Glutamatergic neuron (in vitro differentiated cells): ENCODE measurements at regions not wholly inside any gene's neighbourhood (a gene's known extent, or its start where the extent isn't known, plus 50 kb on each side); places are given as distances from the start of the nearest gene placed in this dataset.

Source experiments
- DNase-seq: peaks from one replicate; pipeline ENCODE4 v3.0.0; 2022
- H3K27ac Mint-ChIP-seq: one replicate; pipeline ENCODE4 v1.8.0; 2020; ENCODE audit warnings: mild to moderate bottlenecking, mixed read lengths, inconsistent platforms; ENCODE audit not compliant: unreplicated experiment
- H3K27me3 Mint-ChIP-seq: one replicate; pipeline ENCODE4 v1.8.0; 2020; ENCODE audit warnings: mild to moderate bottlenecking, moderate library complexity, mixed read lengths, inconsistent platforms; ENCODE audit not compliant: unreplicated experiment
- H3K36me3 Mint-ChIP-seq: one replicate; pipeline ENCODE4 v1.8.0; 2020; ENCODE audit warnings: mild to moderate bottlenecking, mixed read lengths, inconsistent platforms; ENCODE audit not compliant: unreplicated experiment
- H3K4me1 Mint-ChIP-seq: one replicate; pipeline ENCODE4 v1.8.0; 2020; ENCODE audit warnings: mild to moderate bottlenecking, low read depth, mixed read lengths, inconsistent platforms; ENCODE audit not compliant: unreplicated experiment
- H3K4me3 Mint-ChIP-seq: one replicate; pipeline ENCODE4 v1.8.0; 2020; ENCODE audit warnings: mild to moderate bottlenecking, mixed read lengths, inconsistent platforms; ENCODE audit not compliant: unreplicated experiment
- H3K9me3 Mint-ChIP-seq: one replicate; pipeline ENCODE4 v1.8.0; 2020; ENCODE audit warnings: mild to moderate bottlenecking, moderate library complexity, mixed read lengths, inconsistent platforms; ENCODE audit not compliant: unreplicated experiment
- TF ChIP-seq, protein P1 (sequence below): fragments of 200-600 bp; sonication (generic); IDR thresholded peaks from one replicate; pipeline ENCODE4 v1.5.0; 2021; ENCODE audit not compliant: partially characterized antibody, unreplicated experiment

DNA sequence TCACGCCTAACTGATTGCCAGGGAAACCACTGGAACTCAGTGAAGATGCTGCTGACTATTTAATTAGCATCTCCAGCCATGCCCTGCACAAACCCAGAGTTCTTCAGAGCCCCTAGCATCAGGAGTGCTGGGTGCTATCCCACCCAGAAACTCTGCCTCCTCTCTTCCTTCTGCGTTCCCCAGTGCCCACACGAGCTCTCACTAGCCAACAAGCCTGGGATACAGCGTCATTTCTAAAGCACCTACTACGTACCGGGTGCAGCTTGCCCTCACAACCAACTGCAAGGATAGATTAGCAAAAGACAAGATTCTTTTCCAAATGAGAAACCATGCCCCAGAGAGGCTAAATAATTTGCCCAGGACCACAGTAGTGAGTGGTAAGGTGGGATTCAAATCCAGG, 105.2 kb upstream of the FOXP4 start:
- DNase-seq, result no peak

DNA sequence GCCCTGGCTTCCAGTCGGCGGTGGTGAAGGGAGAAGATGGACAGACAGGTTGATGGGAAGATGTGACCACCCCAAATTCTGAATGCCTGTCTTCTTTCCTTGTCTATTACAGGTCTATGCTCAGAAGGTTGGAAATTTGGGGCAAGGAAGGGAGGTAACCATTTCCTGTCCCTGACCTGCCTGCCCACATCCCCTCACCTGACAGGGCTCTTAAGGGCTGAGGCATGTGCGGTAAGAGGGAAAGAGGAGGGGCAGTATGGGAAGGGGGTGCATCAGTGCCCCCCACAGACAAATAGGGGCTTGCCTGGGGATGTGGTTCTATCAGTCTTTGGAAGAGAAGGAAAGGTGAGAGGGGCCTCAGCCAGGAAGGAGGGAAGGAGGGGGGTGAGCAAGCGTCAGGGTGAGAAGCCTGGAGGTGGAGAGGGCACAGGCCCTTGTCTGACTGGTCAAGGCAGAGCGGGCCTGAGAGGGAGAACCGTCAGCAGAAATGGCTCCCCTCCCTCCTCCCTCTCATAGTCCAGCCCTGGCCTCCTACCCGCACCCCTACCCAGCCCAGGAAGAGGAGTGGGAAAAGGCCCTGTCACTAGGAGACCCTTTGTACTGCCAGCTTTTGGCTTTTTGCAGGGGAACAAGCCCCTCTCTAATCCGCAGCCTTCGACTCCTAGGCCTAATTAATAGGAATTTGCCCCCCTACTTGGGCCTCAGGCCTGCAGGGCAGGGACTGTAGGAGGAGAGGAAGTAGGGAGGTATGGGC, 104.4 kb upstream of the FOXP4 start:
- H3K27ac Mint-ChIP-seq, result no peak overlapping the region
- no peak overlapping the region for H3K4me3 Mint-ChIP-seq
- TF ChIP-seq, protein P1, sequence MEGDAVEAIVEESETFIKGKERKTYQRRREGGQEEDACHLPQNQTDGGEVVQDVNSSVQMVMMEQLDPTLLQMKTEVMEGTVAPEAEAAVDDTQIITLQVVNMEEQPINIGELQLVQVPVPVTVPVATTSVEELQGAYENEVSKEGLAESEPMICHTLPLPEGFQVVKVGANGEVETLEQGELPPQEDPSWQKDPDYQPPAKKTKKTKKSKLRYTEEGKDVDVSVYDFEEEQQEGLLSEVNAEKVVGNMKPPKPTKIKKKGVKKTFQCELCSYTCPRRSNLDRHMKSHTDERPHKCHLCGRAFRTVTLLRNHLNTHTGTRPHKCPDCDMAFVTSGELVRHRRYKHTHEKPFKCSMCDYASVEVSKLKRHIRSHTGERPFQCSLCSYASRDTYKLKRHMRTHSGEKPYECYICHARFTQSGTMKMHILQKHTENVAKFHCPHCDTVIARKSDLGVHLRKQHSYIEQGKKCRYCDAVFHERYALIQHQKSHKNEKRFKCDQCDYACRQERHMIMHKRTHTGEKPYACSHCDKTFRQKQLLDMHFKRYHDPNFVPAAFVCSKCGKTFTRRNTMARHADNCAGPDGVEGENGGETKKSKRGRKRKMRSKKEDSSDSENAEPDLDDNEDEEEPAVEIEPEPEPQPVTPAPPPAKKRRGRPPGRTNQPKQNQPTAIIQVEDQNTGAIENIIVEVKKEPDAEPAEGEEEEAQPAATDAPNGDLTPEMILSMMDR, result no peak
- H3K36me3 Mint-ChIP-seq, result peaks cover 8% of the 10 kb centered on the region
- DNase-seq, result no peak
- H3K27me3 Mint-ChIP-seq, result peaks cover 4% of the 10 kb centered on the region
- peaks cover 4% of the 10 kb centered on the region for H3K9me3 Mint-ChIP-seq
- peaks cover 11% of the 10 kb centered on the region for H3K4me1 Mint-ChIP-seq

More for the DNA sequence above, 105.2 kb upstream of the FOXP4 start:
- Mint-ChIP-seq H3K4me1 (peaks cover 11% of the 10 kb centered on the region), H3K9me3 (peaks cover 4% of the 10 kb centered on the region), H3K36me3 (peaks cover 8% of the 10 kb centered on the region), H3K27ac (no peak overlapping the region), H3K27me3 (peaks cover 4% of the 10 kb centered on the region), H3K4me3 (no peak overlapping the region)
- TF ChIP-seq, protein P1, result no peak

DNA sequence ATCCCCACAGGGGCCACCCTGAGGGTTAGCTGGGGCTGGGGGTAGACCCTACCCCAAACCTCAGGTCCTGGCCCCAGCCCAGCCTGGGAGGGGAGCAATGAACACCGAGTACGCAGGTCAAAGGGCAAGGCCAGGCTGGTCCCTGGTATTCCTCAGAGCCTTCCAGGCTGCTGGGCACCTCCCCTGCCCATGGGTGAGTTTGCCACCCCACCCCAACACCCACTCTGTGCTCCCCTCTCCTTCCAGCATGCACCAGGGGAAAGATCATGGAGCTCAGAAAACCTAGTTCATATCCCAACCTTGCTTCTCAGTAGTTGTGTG, 103.9 kb upstream of the FOXP4 start:
- TF ChIP-seq, protein P1, result no peak
- Mint-ChIP-seq H3K36me3 (peaks cover 8% of the 10 kb centered on the region), H3K9me3 (peaks cover 4% of the 10 kb centered on the region), H3K4me3 (no peak overlapping the region), H3K27me3 (peaks cover 4% of the 10 kb centered on the region), H3K4me1 (peaks cover 11% of the 10 kb centered on the region), H3K27ac (no peak overlapping the region)
- DNase-seq, result no peak

DNA sequence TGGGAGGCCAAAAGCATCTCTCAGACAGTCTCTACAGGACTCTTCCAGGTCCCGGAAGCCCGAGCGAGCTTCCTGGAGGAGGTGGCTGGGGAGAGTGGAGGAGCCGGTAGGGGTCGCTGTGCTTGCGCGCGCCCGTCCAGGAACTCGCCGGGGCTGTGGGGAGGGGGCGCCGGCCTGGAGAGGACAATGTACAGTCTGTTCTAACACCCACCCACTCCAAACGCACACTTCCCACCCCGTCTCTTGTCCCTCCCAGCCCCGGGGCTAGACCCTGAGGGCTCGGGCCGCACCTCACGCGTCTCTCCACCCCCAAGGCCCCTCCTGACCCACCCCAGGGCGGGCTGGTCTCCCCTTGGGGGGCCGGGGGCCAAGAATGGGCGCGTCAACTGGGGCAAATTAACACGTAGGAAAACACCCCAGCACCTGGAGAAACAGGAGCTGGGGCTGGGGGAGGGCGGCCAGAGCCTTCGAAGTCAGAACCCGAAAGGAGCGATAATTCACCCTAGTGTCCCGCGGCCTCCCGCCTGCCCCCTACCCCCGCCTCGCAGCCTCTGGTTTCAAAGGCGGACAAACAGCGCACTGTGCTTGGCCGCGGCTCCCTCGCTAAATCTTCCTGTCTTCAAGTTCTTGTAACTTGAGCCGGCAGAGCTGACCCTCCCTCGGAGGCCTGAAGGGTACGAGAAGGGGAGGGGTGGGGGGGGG, 103.2 kb upstream of the FOXP4 start:
- H3K9me3 Mint-ChIP-seq, result peaks cover 6% of the 10 kb centered on the region
- no peak overlapping the region for H3K27ac Mint-ChIP-seq
- peaks cover 11% of the 10 kb centered on the region for H3K4me1 Mint-ChIP-seq
- H3K36me3 Mint-ChIP-seq, result peaks cover 8% of the 10 kb centered on the region
- TF ChIP-seq, protein P1, result peak; percentile 88
- H3K27me3 Mint-ChIP-seq, result peaks cover 4% of the 10 kb centered on the region
- H3K4me3 Mint-ChIP-seq, result no peak overlapping the region
- DNase-seq, result peak; percentile 78
